ENCODE measurements at regions not wholly inside any gene's neighbourhood (a gene's known extent, or its start where the extent isn't known, plus 50 kb on each side); places are given as distances from the start of the nearest gene placed in this dataset.

DNA sequence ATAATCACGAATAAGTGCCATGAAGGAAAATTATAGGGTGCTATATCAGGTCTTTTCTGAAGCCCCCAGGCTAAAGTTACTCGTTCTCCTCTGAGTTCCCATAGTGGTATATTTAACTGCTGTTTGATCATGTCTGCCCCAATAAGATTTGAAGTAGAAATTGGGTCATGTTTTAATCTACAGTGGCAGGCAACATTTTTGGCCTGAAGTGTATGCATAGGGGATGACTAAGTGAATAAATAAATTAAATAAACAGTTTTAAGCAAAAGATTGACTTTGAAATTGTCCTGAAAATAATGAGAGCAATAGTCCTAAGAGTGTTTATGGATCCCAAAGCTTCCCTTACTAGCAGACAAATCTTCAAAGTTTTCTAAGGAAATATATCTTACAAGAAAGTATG is 500.9 kb downstream of the TNS1 start:
- TF ChIP-seq, protein P1, sequence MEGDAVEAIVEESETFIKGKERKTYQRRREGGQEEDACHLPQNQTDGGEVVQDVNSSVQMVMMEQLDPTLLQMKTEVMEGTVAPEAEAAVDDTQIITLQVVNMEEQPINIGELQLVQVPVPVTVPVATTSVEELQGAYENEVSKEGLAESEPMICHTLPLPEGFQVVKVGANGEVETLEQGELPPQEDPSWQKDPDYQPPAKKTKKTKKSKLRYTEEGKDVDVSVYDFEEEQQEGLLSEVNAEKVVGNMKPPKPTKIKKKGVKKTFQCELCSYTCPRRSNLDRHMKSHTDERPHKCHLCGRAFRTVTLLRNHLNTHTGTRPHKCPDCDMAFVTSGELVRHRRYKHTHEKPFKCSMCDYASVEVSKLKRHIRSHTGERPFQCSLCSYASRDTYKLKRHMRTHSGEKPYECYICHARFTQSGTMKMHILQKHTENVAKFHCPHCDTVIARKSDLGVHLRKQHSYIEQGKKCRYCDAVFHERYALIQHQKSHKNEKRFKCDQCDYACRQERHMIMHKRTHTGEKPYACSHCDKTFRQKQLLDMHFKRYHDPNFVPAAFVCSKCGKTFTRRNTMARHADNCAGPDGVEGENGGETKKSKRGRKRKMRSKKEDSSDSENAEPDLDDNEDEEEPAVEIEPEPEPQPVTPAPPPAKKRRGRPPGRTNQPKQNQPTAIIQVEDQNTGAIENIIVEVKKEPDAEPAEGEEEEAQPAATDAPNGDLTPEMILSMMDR (IDR thresholded peaks at IDR 0.05; ENCODE audit: control extremely low read depth, extremely low read depth, low read depth, missing control alignments), result no peak
- POLR2A ChIA-PET, result no interaction called here
- CTCF ChIA-PET, result interaction anchor here (0.9 kb wide), 1 partner anchor 340 kb away, joined by 4 read pairs; no protein-coding TSS in a partner anchor
- no peak for DNase-seq (ENCODE audit: extremely low spot score)

DNA sequence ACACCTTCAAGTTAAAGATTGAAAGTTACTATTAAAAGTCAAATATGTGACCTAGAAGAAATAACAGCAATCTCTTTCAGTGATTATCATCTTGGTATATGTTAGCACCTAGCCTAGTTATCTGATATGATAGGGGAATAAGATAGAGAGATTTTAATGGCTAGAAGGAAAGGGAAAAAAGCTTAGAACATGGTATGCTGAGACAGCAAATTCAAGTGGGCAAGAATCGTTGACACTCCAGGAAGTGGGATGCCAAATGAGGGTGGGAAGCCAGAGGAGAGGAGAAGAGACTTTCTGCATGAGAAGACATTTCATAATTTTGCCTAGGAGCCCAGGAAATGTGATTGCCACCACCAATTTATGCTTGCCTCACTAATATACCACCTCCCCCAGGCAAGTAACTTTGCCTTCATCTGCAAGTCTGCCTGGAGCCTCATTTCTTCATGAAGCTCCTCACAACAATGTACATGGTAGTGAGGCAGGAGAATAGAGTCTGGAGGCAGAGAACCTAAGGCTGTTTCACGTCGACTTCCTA is 504.9 kb downstream of the TNS1 start:
- DNase-seq (ENCODE audit: extremely low spot score), result no peak
- TF ChIP-seq, protein P1 (IDR thresholded peaks at IDR 0.05; ENCODE audit: control extremely low read depth, extremely low read depth, low read depth, missing control alignments), result no peak
- POLR2A ChIA-PET, result no interaction called here
- CTCF ChIA-PET, result interaction anchor here (1.1 to 1.6 kb wide), 2 partner anchors 13 to 215 kb away, joined by 4 read pairs; no protein-coding TSS in a partner anchor

DNA sequence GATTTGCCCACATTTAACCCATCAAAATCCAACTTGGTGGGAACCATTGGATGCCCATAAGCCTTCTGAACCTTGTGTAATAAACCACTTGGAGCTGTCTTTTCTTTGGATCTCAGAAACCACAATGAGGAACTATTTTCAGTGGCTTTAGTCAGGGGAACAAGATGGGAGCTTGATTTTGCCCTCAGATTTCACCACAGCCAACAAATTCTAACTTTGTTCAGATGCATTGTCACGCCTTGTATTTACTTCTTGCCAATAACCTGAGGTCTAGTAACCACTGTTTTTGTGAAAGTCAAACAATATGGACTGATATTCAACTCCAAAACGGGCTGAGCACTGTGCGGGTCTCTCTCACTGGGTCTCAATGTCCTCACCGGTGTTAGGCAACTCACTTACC is 508.2 kb downstream of the TNS1 start:
- CTCF ChIA-PET, result no interaction called here
- DNase-seq (ENCODE audit: extremely low spot score), result no peak
- TF ChIP-seq, protein P1 (IDR thresholded peaks at IDR 0.05; ENCODE audit: control extremely low read depth, extremely low read depth, low read depth, missing control alignments), result no peak
- POLR2A ChIA-PET, result no interaction called here

DNA sequence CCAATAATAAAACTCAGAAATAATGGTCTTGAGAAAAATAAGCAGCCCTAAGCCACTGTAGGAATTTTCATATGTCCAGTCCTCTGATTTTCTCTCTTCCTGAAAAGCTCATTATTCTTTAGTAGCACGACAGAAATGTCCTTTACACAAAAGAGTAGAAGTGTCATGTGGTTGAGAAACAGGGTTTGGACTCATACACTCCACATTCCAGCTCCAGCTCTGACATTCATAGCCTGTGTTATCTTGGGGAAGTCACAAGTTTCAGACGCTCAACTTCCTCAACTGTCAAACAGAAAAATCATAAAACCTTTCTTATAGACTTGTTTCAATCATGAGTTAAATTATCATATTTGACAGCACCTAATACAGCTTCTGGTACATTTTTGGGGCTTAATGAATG is 511.5 kb downstream of the TNS1 start:
- TF ChIP-seq, protein P1 (IDR thresholded peaks at IDR 0.05; ENCODE audit: control extremely low read depth, extremely low read depth, low read depth, missing control alignments), result no peak
- CTCF ChIA-PET, result no interaction called here
- DNase-seq (ENCODE audit: extremely low spot score), result no peak
- POLR2A ChIA-PET, result no interaction called here

DNA sequence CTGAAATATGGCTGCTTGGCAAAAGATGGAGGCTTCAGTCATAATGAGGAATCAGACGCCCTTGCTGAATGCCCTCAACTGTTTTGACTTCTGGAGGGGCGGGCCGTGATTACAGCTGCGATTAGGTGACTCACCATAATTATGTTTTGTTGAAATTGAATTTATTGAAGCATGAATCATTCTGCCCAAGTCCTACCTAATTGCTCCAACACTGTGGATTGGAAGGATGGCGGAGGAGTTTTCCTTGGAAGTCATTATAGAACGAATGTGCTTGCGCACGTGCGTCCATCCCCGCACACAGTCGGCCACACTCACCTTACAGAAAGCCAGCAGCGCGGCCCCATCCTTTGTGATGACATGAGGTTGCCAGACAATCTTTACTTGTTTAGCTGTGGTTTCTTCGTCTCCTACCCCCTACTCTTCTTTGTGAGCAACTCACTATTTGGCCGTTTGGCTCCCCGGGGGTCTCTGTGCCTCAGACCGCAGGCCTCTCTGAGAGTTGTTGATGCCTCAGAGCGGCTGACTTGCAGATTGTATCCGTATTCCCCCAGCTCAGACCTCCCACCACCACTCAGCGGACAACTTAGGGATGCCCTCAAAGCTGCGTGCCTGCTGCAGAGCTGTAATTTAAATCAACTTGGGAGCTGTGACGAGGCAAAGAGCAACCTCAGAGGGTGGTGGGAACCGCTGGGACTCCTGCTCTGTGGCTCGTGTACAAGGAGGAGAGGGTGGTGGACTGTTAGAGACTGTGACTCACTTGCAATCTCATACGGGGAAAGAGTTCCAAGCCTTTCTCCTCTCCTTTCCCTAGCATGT is 513.4 kb downstream of the TNS1 start:
- ChIA-PET POLR2A (interaction anchor here (0.5 kb wide), 1 partner anchor 18 kb away, joined by 6 read pairs; no protein-coding TSS in a partner anchor), CTCF (interaction anchor here (0.8 kb wide), 1 partner anchor 791 kb away, joined by 3 read pairs; no protein-coding TSS in a partner anchor)
- no peak for DNase-seq (ENCODE audit: extremely low spot score)
- TF ChIP-seq, protein P1 (IDR thresholded peaks at IDR 0.05; ENCODE audit: control extremely low read depth, extremely low read depth, low read depth, missing control alignments), result no peak

DNA sequence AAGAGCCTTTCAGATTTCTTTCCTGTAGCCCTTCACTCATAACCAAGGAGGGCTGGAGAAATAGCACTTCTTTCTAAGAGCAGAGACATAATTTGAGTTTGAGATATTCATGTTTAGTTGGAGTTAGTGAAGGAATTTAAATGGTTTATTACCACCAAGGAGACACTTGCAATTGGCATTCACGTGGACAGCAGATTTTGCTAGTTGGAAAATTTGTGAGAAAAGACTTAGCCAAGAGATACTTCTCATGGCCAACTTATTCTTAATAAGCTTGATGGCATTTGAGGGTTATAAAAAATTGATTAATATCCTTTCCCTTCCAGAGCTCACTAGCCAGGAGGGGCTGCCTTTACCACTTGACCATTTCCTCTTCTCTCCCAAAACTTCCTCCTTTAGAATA is 518.7 kb downstream of the TNS1 start:
- CTCF ChIA-PET, result interaction anchor here (1.3 kb wide), 1 partner anchor 229 kb away, joined by 3 read pairs; no protein-coding TSS in a partner anchor
- DNase-seq (ENCODE audit: extremely low spot score), result no peak
- TF ChIP-seq, protein P1 (IDR thresholded peaks at IDR 0.05; ENCODE audit: control extremely low read depth, extremely low read depth, low read depth, missing control alignments), result no peak
- POLR2A ChIA-PET, result no interaction called here

Data from GM10248 (cell line).